MV-4-11 (cell line): ENCODE measurements at regions not wholly inside any gene's neighbourhood (a gene's known extent, or its start where the extent isn't known, plus 50 kb on each side); places are given as distances from the start of the nearest gene placed in this dataset.

Source experiments
- DNase-seq: peaks from one replicate; lab custom pipeline; 2025; lab: John Stamatoyannopoulos, UW

- no peak for DNase-seq
These were observed 69.4 kb downstream of the TOMM20 start for GRCh38 chr1:235059221-235059620.

GRCh38 chr1:235058695-235059094 is 69.9 kb downstream of the TOMM20 start:
- no peak for DNase-seq

- no peak for DNase-seq
These were observed 71.0 kb downstream of the TOMM20 start for GRCh38 chr1:235057385-235058306.

GRCh38 chr1:235056937-235057336 is 71.7 kb downstream of the TOMM20 start:
- DNase-seq, result no peak

- no peak for DNase-seq
These were observed 73.7 kb downstream of the TOMM20 start for GRCh38 chr1:235054936-235055335.

- no peak for DNase-seq
These were observed 74.2 kb downstream of the TOMM20 start for GRCh38 chr1:235054466-235054865.

- peak; percentile 82 for DNase-seq
These were observed 76.3 kb downstream of the TOMM20 start for GRCh38 chr1:235052067-235053008.

GRCh38 chr1:235051521-235051920 is 77.1 kb downstream of the TOMM20 start:
- no peak for DNase-seq

GRCh38 chr1:235050911-235051360 is 77.7 kb downstream of the TOMM20 start:
- DNase-seq, result no peak

- peak; percentile 77 for DNase-seq
These were observed 78.8 kb downstream of the TOMM20 start for GRCh38 chr1:235049716-235050378.

- no peak for DNase-seq
These were observed 79.4 kb downstream of the TOMM20 start for GRCh38 chr1:235049217-235049616.

- DNase-seq, result no peak
These were observed 81.2 kb downstream of the TOMM20 start for GRCh38 chr1:235047331-235047871.

GRCh38 chr1:235045921-235046601 is 82.6 kb downstream of the TOMM20 start:
- no peak for DNase-seq

GRCh38 chr1:235045034-235045690 is 83.5 kb downstream of the TOMM20 start:
- peak; percentile 25 for DNase-seq

- DNase-seq, result no peak
These were observed 85.4 kb downstream of the TOMM20 start for GRCh38 chr1:235043234-235043633.

- DNase-seq, result no peak
These were observed 89.9 kb downstream of the TOMM20 start for GRCh38 chr1:235038701-235039100.

- no peak for DNase-seq
These were observed 92.7 kb downstream of the TOMM20 start for GRCh38 chr1:235035928-235036327.

GRCh38 chr1:235030919-235031596 is 97.6 kb downstream of the TOMM20 start:
- DNase-seq, result no peak

GRCh38 chr1:235027862-235028250 is 100.8 kb downstream of the TOMM20 start:
- DNase-seq, result no peak
